Liver (tissue), 8 donors: ENCODE measurements at regions not wholly inside any gene's neighbourhood (a gene's known extent, or its start where the extent isn't known, plus 50 kb on each side); places are given as distances from the start of the nearest gene placed in this dataset.
A peak's percentile ranks its signal among the peaks of the same experiment; 100 is the strongest.

Source experiments
- DNase-seq: peaks from one replicate; pipeline ENCODE4 v3.0.0-alpha.2; 2017; ENCODE audit warnings: low spot score
- H3K27ac ChIP-seq, 2 donors: one replicate each; pipeline ENCODE4 v1.7.0; 2013; ENCODE audit warnings: inconsistent platforms in 2 of 2, low read length in 2 of 2, control low read depth in 1 of 2, low read depth in 1 of 2, mild to moderate bottlenecking in 1 of 2
- H3K27me3 ChIP-seq, 4 donors: one replicate each; pipeline versions ENCODE4 v1.6.1 to v1.7.0; 2013; ENCODE audit warnings: low read length in 3 of 4, inconsistent platforms in 1 of 4, mild to moderate bottlenecking in 1 of 4, moderate library complexity in 1 of 4; ENCODE audit not compliant: control insufficient read depth in 4 of 4, insufficient read depth in 4 of 4
- H3K36me3 ChIP-seq, 4 donors: one replicate each; pipeline versions ENCODE4 v1.6.1 to v1.7.0; 2013; ENCODE audit warnings: low read length in 3 of 4, mild to moderate bottlenecking in 3 of 4, low read depth in 1 of 4, moderate library complexity in 1 of 4; ENCODE audit not compliant: control insufficient read depth in 4 of 4, insufficient read depth in 3 of 4
- H3K4me1 ChIP-seq, 4 donors: one replicate each; pipeline versions ENCODE4 v1.6.1 to v1.7.0; 2013; ENCODE audit warnings: low read length in 3 of 4, mild to moderate bottlenecking in 3 of 4, moderate library complexity in 1 of 4; ENCODE audit not compliant: control insufficient read depth in 4 of 4, insufficient read depth in 4 of 4
- H3K4me3 ChIP-seq, 3 donors: one replicate each; pipeline versions ENCODE4 v1.6.1 to v1.7.0; 2013; ENCODE audit warnings: low read length in 3 of 3, control low read depth in 1 of 3, low read depth in 1 of 3, mild to moderate bottlenecking in 1 of 3
- H3K9ac ChIP-seq, 2 donors: one replicate each; pipeline ENCODE4 v1.7.0; 2013; ENCODE audit warnings: low read length in 2 of 2, mild to moderate bottlenecking in 2 of 2, moderate library complexity in 2 of 2, control low read depth in 1 of 2, low read depth in 1 of 2
- H3K9me3 ChIP-seq, 4 donors: one replicate each; pipeline versions ENCODE4 v1.6.1 to v1.7.0; 2013; ENCODE audit warnings: low read length in 3 of 4; ENCODE audit not compliant: control insufficient read depth in 4 of 4
- CTCF ChIP-seq: fragments of 150-350 bp; IDR thresholded peaks from 2 replicates; pipeline ENCODE4 v1.5.1; 2017; ENCODE audit warnings: improper control_type of control experiment, low read depth, low read length; ENCODE audit not compliant: missing input control
- EGR1 ChIP-seq, 2 donors: IDR thresholded peaks; 2 replicates each; pipeline ENCODE4 v1.6.1; 2016 to 2018; ENCODE audit warnings: antibody characterized with exemption in 2 of 2, low read depth in 2 of 2
- FOXA1 ChIP-seq: IDR thresholded peaks from 2 replicates; pipeline ENCODE4 v1.6.1; 2016; ENCODE audit warnings: antibody characterized with exemption
- FOXA2 ChIP-seq: IDR thresholded peaks from 2 replicates; pipeline ENCODE4 v1.6.1; 2016; ENCODE audit warnings: antibody characterized with exemption
- GABPA ChIP-seq, 2 donors: IDR thresholded peaks in 1 of 2; conservative IDR thresholded peaks in 1 of 2; 2 replicates each; pipeline ENCODE4 v1.6.1; 2016; ENCODE audit warnings: antibody characterized with exemption in 2 of 2, mild to moderate bottlenecking in 1 of 2, moderate library complexity in 1 of 2
- HNF4A ChIP-seq, 2 donors: conservative IDR thresholded peaks; 2 replicates each; pipeline ENCODE4 v1.6.1; 2016; ENCODE audit warnings: antibody characterized with exemption in 2 of 2, mild to moderate bottlenecking in 2 of 2
- HNF4G ChIP-seq: IDR thresholded peaks from 2 replicates; pipeline ENCODE4 v1.6.1; 2016; ENCODE audit warnings: antibody characterized with exemption
- JUND ChIP-seq, 2 donors: IDR thresholded peaks; 2 replicates each; pipeline ENCODE4 v1.6.1; 2016; ENCODE audit warnings: antibody characterized with exemption in 2 of 2
- NR2F2 ChIP-seq: IDR thresholded peaks from 2 replicates; pipeline ENCODE4 v1.6.1; 2016; ENCODE audit warnings: antibody characterized with exemption
- RAD21 ChIP-seq, 2 donors: IDR thresholded peaks; 2 replicates each; pipeline ENCODE4 v1.6.1; 2016; ENCODE audit warnings: antibody characterized with exemption in 2 of 2, mild to moderate bottlenecking in 2 of 2
- REST ChIP-seq: IDR thresholded peaks from 2 replicates; pipeline ENCODE4 v1.6.1; 2016; ENCODE audit warnings: antibody characterized with exemption, mild to moderate bottlenecking
- RXRA ChIP-seq, 2 donors: IDR thresholded peaks; 2 replicates each; pipeline ENCODE4 v1.6.1; 2017 to 2018; ENCODE audit warnings: antibody characterized with exemption in 2 of 2, mild to moderate bottlenecking in 1 of 2
- SP1 ChIP-seq: IDR thresholded peaks from 2 replicates; pipeline ENCODE4 v1.6.1; 2018; ENCODE audit warnings: antibody characterized with exemption, mild to moderate bottlenecking
- TAF1 ChIP-seq: conservative IDR thresholded peaks from 2 replicates; pipeline ENCODE4 v1.6.1; 2016; ENCODE audit warnings: antibody characterized with exemption, mild to moderate bottlenecking
- YY1 ChIP-seq: IDR thresholded peaks from 2 replicates; pipeline ENCODE4 v1.6.1; 2016; ENCODE audit warnings: antibody characterized with exemption, mild to moderate bottlenecking
- WGBS: extraction: QIAGEN DNeasy Blood & Tissue Kit; methylation state at CpG from one replicate; pipeline ENCODE4 v1.1.7; 2013; 5-methylcytosine and 5-hydroxymethylcytosine counted together
- TF ChIP-seq, protein P1 (sequence below): IDR thresholded peaks from 2 replicates; pipeline ENCODE4 v1.6.1; 2016; ENCODE audit warnings: antibody characterized with exemption
- TF ChIP-seq, protein P2 (sequence below): IDR thresholded peaks from 2 replicates; pipeline ENCODE4 v1.6.1; 2016; ENCODE audit warnings: antibody characterized with exemption
- TF ChIP-seq, protein P3 (sequence below): IDR thresholded peaks from 2 replicates; pipeline ENCODE4 v1.6.1; 2016; ENCODE audit warnings: antibody characterized with exemption
- donor health status: healthy.
- donor health status: healthy.
- donor health status: healthy.
- donor health status: healthy.
- donor health status: healthy.

- H3K9me3 ChIP-seq, result no peaks in the 10 kb centered on the region
- no peak for DNase-seq
- H3K9ac ChIP-seq, result no peak overlapping the region
- no peaks in the 10 kb centered on the region for H3K36me3 ChIP-seq
- peaks cover 6 to 19% (median 12%) of the 10 kb centered on the region in 4 donors for H3K4me1 ChIP-seq
- peak; percentile 76 to 87 for TF ChIP-seq JUND (IDR thresholded peaks at IDR 0.05)
- TF ChIP-seq RAD21 (IDR thresholded peaks at IDR 0.05), result peak; percentile 34 to 61
- TF ChIP-seq CTCF, result no peak
- TF ChIP-seq, protein P1, sequence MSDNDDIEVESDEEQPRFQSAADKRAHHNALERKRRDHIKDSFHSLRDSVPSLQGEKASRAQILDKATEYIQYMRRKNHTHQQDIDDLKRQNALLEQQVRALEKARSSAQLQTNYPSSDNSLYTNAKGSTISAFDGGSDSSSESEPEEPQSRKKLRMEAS, result peak; percentile 50
- TF ChIP-seq HNF4G, result peak; percentile 89
- peak in 1 of 2 donors; percentile 31 for TF ChIP-seq EGR1 (IDR thresholded peaks at IDR 0.05; ENCODE audit: low read depth in 2 of 2)
- TF ChIP-seq SP1, result peak; percentile 83
- TF ChIP-seq FOXA2, result no peak
- peak; percentile 37 for TF ChIP-seq NR2F2
- TF ChIP-seq, protein P2, sequence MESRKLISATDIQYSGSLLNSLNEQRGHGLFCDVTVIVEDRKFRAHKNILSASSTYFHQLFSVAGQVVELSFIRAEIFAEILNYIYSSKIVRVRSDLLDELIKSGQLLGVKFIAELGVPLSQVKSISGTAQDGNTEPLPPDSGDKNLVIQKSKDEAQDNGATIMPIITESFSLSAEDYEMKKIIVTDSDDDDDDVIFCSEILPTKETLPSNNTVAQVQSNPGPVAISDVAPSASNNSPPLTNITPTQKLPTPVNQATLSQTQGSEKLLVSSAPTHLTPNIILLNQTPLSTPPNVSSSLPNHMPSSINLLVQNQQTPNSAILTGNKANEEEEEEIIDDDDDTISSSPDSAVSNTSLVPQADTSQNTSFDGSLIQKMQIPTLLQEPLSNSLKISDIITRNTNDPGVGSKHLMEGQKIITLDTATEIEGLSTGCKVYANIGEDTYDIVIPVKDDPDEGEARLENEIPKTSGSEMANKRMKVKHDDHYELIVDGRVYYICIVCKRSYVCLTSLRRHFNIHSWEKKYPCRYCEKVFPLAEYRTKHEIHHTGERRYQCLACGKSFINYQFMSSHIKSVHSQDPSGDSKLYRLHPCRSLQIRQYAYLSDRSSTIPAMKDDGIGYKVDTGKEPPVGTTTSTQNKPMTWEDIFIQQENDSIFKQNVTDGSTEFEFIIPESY, result peak; percentile 76
- TF ChIP-seq, protein P3, sequence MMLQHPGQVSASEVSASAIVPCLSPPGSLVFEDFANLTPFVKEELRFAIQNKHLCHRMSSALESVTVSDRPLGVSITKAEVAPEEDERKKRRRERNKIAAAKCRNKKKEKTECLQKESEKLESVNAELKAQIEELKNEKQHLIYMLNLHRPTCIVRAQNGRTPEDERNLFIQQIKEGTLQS, result peak; percentile 43
- TF ChIP-seq TAF1, result no peak
- TF ChIP-seq REST, result no peak
- peak; percentile 85 to 95 for TF ChIP-seq RXRA (IDR thresholded peaks at IDR 0.05)
- TF ChIP-seq GABPA (IDR thresholded peaks at IDR 0.05 in 1 of 2, conservative IDR thresholded peaks at IDR 0.05 in 1 of 2), result no peak
- peak; percentile 69 for TF ChIP-seq YY1
- peak; percentile 89 to 95 for TF ChIP-seq HNF4A (conservative IDR thresholded peaks at IDR 0.05)
- peak; percentile 55 for TF ChIP-seq FOXA1
- 35% methylated on average over 2 of the region's 2 CpGs for WGBS
- H3K27ac ChIP-seq, result peak overlapping the region in 1 of 2 donors; percentile 60
- no peak overlapping the region for H3K4me3 ChIP-seq
- H3K27me3 ChIP-seq, result no peaks in the 10 kb centered on the region
Measured at GRCh38 chr10:64075604-64076003, 554.4 kb downstream of the REEP3 start.
